HFF-Myc (cell line): ENCODE measurements at regions not wholly inside any gene's neighbourhood (a gene's known extent, or its start where the extent isn't known, plus 50 kb on each side); places are given as distances from the start of the nearest gene placed in this dataset.

ENCODE experiments used
- DNase-seq: peaks from one replicate; pipeline ENCODE4 v3.0.0-alpha.2; 2011; ENCODE audit warnings: low read depth; ENCODE audit errors: extremely low read depth
- H3K4me3 ChIP-seq: replicated peaks from 2 replicates; pipeline ENCODE4 v1.5.1; 2011; ENCODE audit warnings: low read depth, mild to moderate bottlenecking, control low read depth, low read length
- CTCF ChIP-seq: IDR thresholded peaks from 2 replicates; pipeline ENCODE4 v1.5.1; 2012; ENCODE audit warnings: mild to moderate bottlenecking, low read depth, low read length, control low read depth; ENCODE audit errors: missing control alignments

- H3K4me3 ChIP-seq: no peak overlapping the region
- DNase-seq: no peak
- TF ChIP-seq CTCF: no peak
These were observed 117.5 kb upstream of the COL1A2 start for GRCh38 chr7:94277236-94277635.

- DNase-seq: no peak
- no peak for TF ChIP-seq CTCF
- no peak overlapping the region for H3K4me3 ChIP-seq
These were observed 113.8 kb upstream of the COL1A2 start for GRCh38 chr7:94280851-94281250.

GRCh38 chr7:94284104-94284503 is 110.6 kb upstream of the COL1A2 start:
- no peak for TF ChIP-seq CTCF
- no peak overlapping the region for H3K4me3 ChIP-seq
- no peak for DNase-seq

GRCh38 chr7:94286111-94286510 is 108.6 kb upstream of the COL1A2 start:
- no peak for DNase-seq
- H3K4me3 ChIP-seq: no peak overlapping the region

GRCh38 chr7:94288096-94288495 is 106.6 kb upstream of the COL1A2 start:
- H3K4me3 ChIP-seq: no peak overlapping the region
- no peak for DNase-seq
- TF ChIP-seq CTCF: no peak

More at GRCh38 chr7:94286111-94286510, 108.6 kb upstream of the COL1A2 start:
- no peak for TF ChIP-seq CTCF

GRCh38 chr7:94289071-94289470 is 105.6 kb upstream of the COL1A2 start:
- peak; percentile 75 for DNase-seq
- peak; percentile 100 for TF ChIP-seq CTCF
- H3K4me3 ChIP-seq: no peak overlapping the region

GRCh38 chr7:94294471-94295131 is 100.1 kb upstream of the COL1A2 start:
- no peak overlapping the region for H3K4me3 ChIP-seq
- no peak for DNase-seq
- no peak for TF ChIP-seq CTCF
